HCT116 (cell line): ENCODE measurements at regions not wholly inside any gene's neighbourhood (a gene's known extent, or its start where the extent isn't known, plus 50 kb on each side); places are given as distances from the start of the nearest gene placed in this dataset.

Experiments used
- ATAC-seq: fragments of 200-7000 bp; cut with Tn5 transposase; 2 replicates; pipeline ENCODE4 v1.9.1; 2020; ENCODE audit warnings: mild to moderate bottlenecking, moderate library complexity
- BruUV-seq: library from RNA; stranded (reverse); fragments of 400-500 nt; replicated peaks from 2 replicates; lab custom pipeline; 2021; lab: Mats Ljungman, UMichigan
- CTCF ChIA-PET: fragments of 300-600 bp; sonication (Branson Sonifier 250); formaldehyde crosslinking; loops from one replicate; lab custom pipeline; 2021; ENCODE audit warnings: antibody characterized with exemption; lab: Charles Lee
- POLR2A ChIA-PET: fragments of 300-600, 350-600 bp; sonication (Branson Sonifier 250); formaldehyde crosslinking; loops from one replicate; lab custom pipeline; 2021; ENCODE audit warnings: antibody characterized with exemption; lab: Charles Lee
- RAD21 ChIA-PET, 2 experiments: fragments of 300-600 bp; sonication (Branson Sonifier 250); formaldehyde crosslinking; loops; one replicate each; lab custom pipeline; 2023; ENCODE audit warnings: low total read pairs in 2 of 2; ENCODE audit not compliant: uncharacterized antibody in 2 of 2, unreplicated experiment in 2 of 2, low non-redundant PET in 1 of 2; lab: Charles Lee
- DNase-seq: peaks from one replicate; pipeline ENCODE4 v3.0.0-alpha.2; 2010; ENCODE audit warnings: low read depth, low spot score
- H2AFZ ChIP-seq: fragments of 200-600 bp; shearing (Covaris generic), sonication (generic); 2 replicates; pipeline ENCODE4 v1.6.1; 2017; ENCODE audit warnings: low read depth, mixed run types, mixed read lengths, antibody characterized with exemption, low read length; ENCODE audit not compliant: poor library complexity, severe bottlenecking
- H3K27ac ChIP-seq: 2 replicates; pipeline ENCODE4 v1.5.1; 2012; ENCODE audit warnings: low read depth, low read length
- H3K27me3 ChIP-seq: fragments of 200-600 bp; sonication (generic); 2 replicates; pipeline ENCODE4 v1.6.1; 2016; ENCODE audit warnings: mixed run types, low read length, mixed read lengths; ENCODE audit not compliant: insufficient read depth
- H3K36me3 ChIP-seq, 2 experiments: fragments of 200-500 bp in 1 of 2; fragments of 200-600 bp in 1 of 2; sonication (Bioruptor generic) in 1 of 2; sonication (generic) in 1 of 2; 2 replicates each; pipeline versions ENCODE4 v1.5.1 to v1.6.1; 2014 to 2016; ENCODE audit warnings: low read length in 2 of 2, inconsistent platforms in 1 of 2, mixed read lengths in 1 of 2, mixed run types in 1 of 2; ENCODE audit not compliant: insufficient read depth in 2 of 2, control insufficient read depth in 1 of 2
- H3K4me1 ChIP-seq, 2 experiments: fragments of 200-600 bp in 1 of 2; sonication (generic) in 1 of 2; 2 replicates each; pipeline versions ENCODE4 v1.5.1 to v1.6.1; 2012 to 2017; ENCODE audit warnings: low read length in 2 of 2, inconsistent platforms in 1 of 2, mild to moderate bottlenecking in 1 of 2, mixed read lengths in 1 of 2, mixed run types in 1 of 2, moderate library complexity in 1 of 2; ENCODE audit not compliant: insufficient read depth in 2 of 2, control insufficient read depth in 1 of 2
- H3K4me2 ChIP-seq: fragments of 200-600 bp; sonication (generic); 2 replicates; pipeline ENCODE4 v1.6.1; 2017; ENCODE audit warnings: mixed run types, low read length, mixed read lengths
- H3K4me3 ChIP-seq, 2 experiments: fragments of 200-600 bp in 1 of 2; sonication (generic) in 1 of 2; replicated peaks in 1 of 2; 2 replicates each; pipeline ENCODE4 v1.5.1; 2011 to 2016; ENCODE audit warnings: low read length in 2 of 2, control low read depth in 1 of 2, low read depth in 1 of 2, mild to moderate bottlenecking in 1 of 2, mixed read lengths in 1 of 2, mixed run types in 1 of 2
- H3K79me2 ChIP-seq: fragments of 200-600 bp; sonication (generic); 2 replicates; pipeline ENCODE4 v1.6.1; 2017; ENCODE audit warnings: mild to moderate bottlenecking, mixed run types, low read length, moderate library complexity, mixed read lengths; ENCODE audit not compliant: insufficient read depth
- H3K9ac ChIP-seq: fragments of 200-600 bp; sonication (generic); 2 replicates; pipeline ENCODE4 v1.6.1; 2016; ENCODE audit warnings: low read length, mixed read lengths
- H3K9me2 ChIP-seq: fragments of 200-600 bp; sonication (generic), shearing (Covaris generic); 2 replicates; pipeline ENCODE4 v1.6.1; 2017; ENCODE audit warnings: mixed run types, mild to moderate bottlenecking, moderate library complexity; ENCODE audit not compliant: insufficient read depth
- H3K9me3 ChIP-seq, 2 experiments: fragments of 200-500 bp in 1 of 2; fragments of 200-600 bp in 1 of 2; sonication (Bioruptor generic) in 1 of 2; sonication (generic) in 1 of 2; 2 replicates each; pipeline ENCODE4 v1.6.1; 2014 to 2017; ENCODE audit warnings: low read length in 2 of 2, mixed read lengths in 2 of 2, inconsistent platforms in 1 of 2, low read depth in 1 of 2, mild to moderate bottlenecking in 1 of 2, mixed run types in 1 of 2, moderate library complexity in 1 of 2; ENCODE audit not compliant: control insufficient read depth in 1 of 2, insufficient read depth in 1 of 2
- H4K20me1 ChIP-seq: fragments of 200-600 bp; sonication (generic), shearing (Covaris generic); 2 replicates; pipeline ENCODE4 v1.6.1; 2017; ENCODE audit warnings: mixed run types, mild to moderate bottlenecking, moderate library complexity; ENCODE audit not compliant: insufficient read depth
- CBX3 ChIP-seq: IDR thresholded peaks from 2 replicates; pipeline ENCODE4 v1.6.1; 2012; ENCODE audit warnings: low read depth
- CEBPB ChIP-seq: IDR thresholded peaks from 2 replicates; pipeline ENCODE4 v1.6.1; 2012; ENCODE audit warnings: low read depth
- EGR1 ChIP-seq: IDR thresholded peaks from 2 replicates; pipeline ENCODE4 v1.6.1; 2012; ENCODE audit warnings: low read depth
- ELF1 ChIP-seq: IDR thresholded peaks from 2 replicates; pipeline ENCODE4 v1.6.1; 2012; ENCODE audit warnings: low read depth, borderline replicate concordance
- EZH2phosphoT487 ChIP-seq: fragments of 200-600 bp; IDR thresholded peaks from 2 replicates; pipeline ENCODE4 v1.6.1; 2018; ENCODE audit warnings: antibody characterized with exemption, borderline replicate concordance
- FOSL1 ChIP-seq: IDR thresholded peaks from 2 replicates; pipeline ENCODE4 v1.6.1; 2012; ENCODE audit warnings: low read depth
- JUND ChIP-seq: IDR thresholded peaks from 2 replicates; pipeline ENCODE4 v1.6.1; 2012
- MAX ChIP-seq: IDR thresholded peaks from 2 replicates; pipeline ENCODE4 v1.6.1; 2012
- POLR2AphosphoS5 ChIP-seq: IDR thresholded peaks from 2 replicates; pipeline ENCODE4 v1.6.1; 2011; ENCODE audit warnings: mild to moderate bottlenecking, low read depth, low read length, moderate library complexity
- SIN3A ChIP-seq: IDR thresholded peaks from 2 replicates; pipeline ENCODE4 v1.6.1; 2012; ENCODE audit warnings: low read depth
- SRF ChIP-seq: IDR thresholded peaks from 2 replicates; pipeline ENCODE4 v1.6.1; 2012; ENCODE audit warnings: low read depth
- TCF7L2 ChIP-seq: IDR thresholded peaks from 2 replicates; pipeline ENCODE4 v1.7.0; 2011; ENCODE audit warnings: borderline replicate concordance, inconsistent platforms; ENCODE audit not compliant: insufficient read depth, insufficient read length; ENCODE audit errors: extremely low read depth
- intact Hi-C: fragments of 100-400 bp; cut with micrococcal nuclease; formaldehyde crosslinking; loops from 2 replicates; pipeline ENCODE4 v1.10.0; 2022
- TF ChIP-seq, protein P1 (sequence below): IDR thresholded peaks from 2 replicates; pipeline ENCODE4 v1.6.1; 2011; ENCODE audit warnings: mild to moderate bottlenecking, low read length, moderate library complexity; ENCODE audit not compliant: insufficient replicate concordance; ENCODE audit errors: extremely low read depth

DNA sequence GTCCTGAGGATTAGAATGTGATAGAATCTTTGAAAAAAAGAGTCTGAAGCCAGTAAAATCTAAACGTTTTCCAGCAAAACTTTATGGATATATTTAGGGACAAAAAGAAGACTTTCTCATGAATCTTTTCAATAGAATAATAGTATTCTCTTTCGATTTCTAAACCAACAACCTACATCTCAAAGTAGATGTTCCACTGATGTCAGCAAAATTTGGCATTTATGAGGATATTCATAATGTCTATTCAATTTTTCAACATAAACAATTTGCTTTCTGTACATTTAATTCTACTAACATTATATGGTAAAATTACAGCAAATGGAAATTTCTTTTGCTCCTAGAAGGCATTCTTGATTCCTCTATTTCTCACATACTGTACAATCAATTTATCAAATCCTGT lies 886.5 kb downstream of the CENPC start:
- H3K27me3 ChIP-seq, result no peaks in the 10 kb centered on the region
- intact Hi-C loops, result no loop called here
- H3K36me3 ChIP-seq, result no peaks in the 10 kb centered on the region; a peak in 1 of 4 replicates
- RAD21 ChIA-PET, result no interaction called here
- POLR2A ChIA-PET, result no interaction called here
- H3K4me1 ChIP-seq, result no peaks in the 10 kb centered on the region
- no peak overlapping the region for H3K4me2 ChIP-seq
- H3K79me2 ChIP-seq, result no peaks in the 10 kb centered on the region
- no peak overlapping the region for H3K9ac ChIP-seq
- CTCF ChIA-PET, result no interaction called here
- H3K27ac ChIP-seq, result no peak overlapping the region
- peaks cover 7 to 23% of the 10 kb centered on the region in 2 experiments; a peak in 2 of 4 replicates for H3K9me3 ChIP-seq
- ATAC-seq (no peak), DNase-seq (no peak)
- no TSS peak for BruUV-seq
- H2AFZ ChIP-seq, result no peak overlapping the region
- H4K20me1 ChIP-seq, result no peaks in the 10 kb centered on the region
- no peak for TF ChIP-seq JUND
- no peak for TF ChIP-seq TCF7L2
- no peak for TF ChIP-seq FOSL1
- TF ChIP-seq, protein P1, sequence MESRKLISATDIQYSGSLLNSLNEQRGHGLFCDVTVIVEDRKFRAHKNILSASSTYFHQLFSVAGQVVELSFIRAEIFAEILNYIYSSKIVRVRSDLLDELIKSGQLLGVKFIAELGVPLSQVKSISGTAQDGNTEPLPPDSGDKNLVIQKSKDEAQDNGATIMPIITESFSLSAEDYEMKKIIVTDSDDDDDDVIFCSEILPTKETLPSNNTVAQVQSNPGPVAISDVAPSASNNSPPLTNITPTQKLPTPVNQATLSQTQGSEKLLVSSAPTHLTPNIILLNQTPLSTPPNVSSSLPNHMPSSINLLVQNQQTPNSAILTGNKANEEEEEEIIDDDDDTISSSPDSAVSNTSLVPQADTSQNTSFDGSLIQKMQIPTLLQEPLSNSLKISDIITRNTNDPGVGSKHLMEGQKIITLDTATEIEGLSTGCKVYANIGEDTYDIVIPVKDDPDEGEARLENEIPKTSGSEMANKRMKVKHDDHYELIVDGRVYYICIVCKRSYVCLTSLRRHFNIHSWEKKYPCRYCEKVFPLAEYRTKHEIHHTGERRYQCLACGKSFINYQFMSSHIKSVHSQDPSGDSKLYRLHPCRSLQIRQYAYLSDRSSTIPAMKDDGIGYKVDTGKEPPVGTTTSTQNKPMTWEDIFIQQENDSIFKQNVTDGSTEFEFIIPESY, result no peak
- no peak for TF ChIP-seq CEBPB
- no peak for TF ChIP-seq MAX
- no peak for TF ChIP-seq SRF
- no peak for TF ChIP-seq ELF1
- no peak for TF ChIP-seq EGR1
- no peak for TF ChIP-seq POLR2AphosphoS5
- TF ChIP-seq EZH2phosphoT487, result no peak
- TF ChIP-seq SIN3A, result no peak
- no peak for TF ChIP-seq CBX3
- TF ChIP-seq, all 23 proteins: peak for 0
- Histone ChIP-seq H3K9me2 (no peaks in the 10 kb centered on the region), H3K4me3 (no peak overlapping the region)
